T-cell (primary cell): ENCODE measurements at regions not wholly inside any gene's neighbourhood (a gene's known extent, or its start where the extent isn't known, plus 50 kb on each side); places are given as distances from the start of the nearest gene placed in this dataset.

Source experiments
- ATAC-seq, 4 experiments: fragments of 200-7000 bp in 3 of 4; fragments of 150-1000 bp in 1 of 4; cut with Tn5 transposase; replicated peaks in 1 of 4; 1 replicate in 3 of 4; 2 replicates in 1 of 4; pipeline ENCODE4 v1.10.0; 2021; ENCODE audit warnings: moderate library complexity in 3 of 4, mild to moderate bottlenecking in 2 of 4, moderate number of reproducible peaks in 1 of 4
- CTCF ChIA-PET, 2 donors: fragments of 300-600 bp; sonication (Branson Sonifier 250); formaldehyde crosslinking; loops; one replicate each; lab custom pipeline; 2022; ENCODE audit warnings: antibody characterized with exemption in 2 of 2; lab: Charles Lee
- POLR2A ChIA-PET, 2 donors: fragments of 300-600 bp; sonication (Branson Sonifier 250); formaldehyde crosslinking; loops; one replicate each; lab custom pipeline; 2022; ENCODE audit warnings: antibody characterized with exemption in 2 of 2; lab: Charles Lee
- DNase-seq, 35 experiments: peaks; one replicate each; pipeline versions ENCODE4 v3.0.0 to v3.0.0-alpha.2; 2013 to 2023
- H3K27ac ChIP-seq: one replicate; pipeline ENCODE4 v1.5.1; 2013; ENCODE audit warnings: low read length
- H3K27me3 ChIP-seq, 2 experiments: replicated peaks in 1 of 2; 1 replicate in 1 of 2; 2 replicates in 1 of 2; pipeline versions ENCODE4 v1.6.1 to v1.7.0; 2013; ENCODE audit warnings: low read length in 1 of 2, mixed read lengths in 1 of 2; ENCODE audit not compliant: control insufficient read depth in 2 of 2, insufficient read depth in 2 of 2; ENCODE audit errors: extremely low read depth in 1 of 2
- H3K36me3 ChIP-seq, 2 donors: 1 replicate in 1 of 2; 2 replicates in 1 of 2; pipeline versions ENCODE4 v1.6.1 to v1.7.0; 2013; ENCODE audit warnings: low read length in 1 of 2; ENCODE audit not compliant: control insufficient read depth in 2 of 2, insufficient read depth in 1 of 2; ENCODE audit errors: extremely low read depth in 1 of 2
- H3K4me1 ChIP-seq, 2 experiments: 1 replicate in 1 of 2; 2 replicates in 1 of 2; pipeline versions ENCODE4 v1.6.1 to v1.7.0; 2013; ENCODE audit warnings: low read length in 2 of 2, mixed read lengths in 1 of 2; ENCODE audit not compliant: insufficient read depth in 2 of 2, control insufficient read depth in 1 of 2; ENCODE audit errors: extremely low read depth in 1 of 2
- H3K4me3 ChIP-seq, 2 donors: 1 replicate in 1 of 2; 2 replicates in 1 of 2; pipeline versions ENCODE4 v1.5.1 to v1.7.0; 2013; ENCODE audit warnings: mild to moderate bottlenecking in 2 of 2, low read length in 1 of 2, moderate library complexity in 1 of 2; ENCODE audit not compliant: control insufficient read depth in 1 of 2; ENCODE audit errors: extremely low read depth in 1 of 2
- H3K9me3 ChIP-seq: 2 replicates; pipeline ENCODE4 v1.7.0; 2013
- H3K27ac Mint-ChIP-seq, 2 donors: one replicate each; pipeline ENCODE4 v1.8.0; 2020 to 2021; ENCODE audit warnings: mild to moderate bottlenecking in 2 of 2, mixed read lengths in 2 of 2
- H3K27me3 Mint-ChIP-seq, 2 donors: one replicate each; pipeline ENCODE4 v1.8.0; 2021 to 2022; ENCODE audit warnings: mixed read lengths in 2 of 2
- H3K36me3 Mint-ChIP-seq: one replicate; pipeline ENCODE4 v1.8.0; 2021; ENCODE audit warnings: mixed read lengths
- H3K4me1 Mint-ChIP-seq, 3 donors: one replicate each; pipeline ENCODE4 v1.8.0; 2020 to 2022; ENCODE audit warnings: mixed read lengths in 3 of 3, mild to moderate bottlenecking in 1 of 3
- H3K4me3 Mint-ChIP-seq, 3 donors: one replicate each; pipeline ENCODE4 v1.8.0; 2020 to 2022; ENCODE audit warnings: mild to moderate bottlenecking in 3 of 3, mixed read lengths in 3 of 3, moderate library complexity in 3 of 3
- H3K9me3 Mint-ChIP-seq, 3 donors: one replicate each; pipeline ENCODE4 v1.8.0; 2020 to 2022; ENCODE audit warnings: mixed read lengths in 3 of 3
- whole genome bisulfite sequencing: methylation state at CpG from one replicate; pipeline ENCODE4 v1.1.5; 2013; ENCODE audit warnings: missing lambda C conversion rate; ENCODE audit not compliant: insufficient coverage; 5-methylcytosine and 5-hydroxymethylcytosine counted together

- H3K36me3 ChIP-seq = no peaks in the 10 kb centered on the region
- DNase-seq (peak in 8 of 35 experiments; percentile 0 to 22 (median 4)), ATAC-seq (no peak)
- Mint-ChIP-seq H3K27ac (no peak overlapping the region), H3K4me1 (peaks cover 0 to 10% (median 2%) of the 10 kb centered on the region in 3 donors), H3K27me3 (peaks cover 0 to 3% of the 10 kb centered on the region in 2 donors), H3K9me3 (no peaks in the 10 kb centered on the region), H3K4me3 (no peak overlapping the region), H3K36me3 (no peaks in the 10 kb centered on the region)
- no peaks in the 10 kb centered on the region for H3K4me1 ChIP-seq
- H3K27me3 ChIP-seq = no peaks in the 10 kb centered on the region
- no peak overlapping the region for H3K27ac ChIP-seq
- H3K4me3 ChIP-seq = no peak overlapping the region
- WGBS = no CpG with 5 or more reads among the region's 6 CpGs
- no peaks in the 10 kb centered on the region for H3K9me3 ChIP-seq
- POLR2A ChIA-PET = no interaction called here
- CTCF ChIA-PET = no interaction called here
These were observed 442.9 kb upstream of the SGCD start for GRCh38 chr5:155884041-155884440.

- peaks cover 0 to 6% of the 10 kb centered on the region in 2 donors for H3K27me3 Mint-ChIP-seq
- no peaks in the 10 kb centered on the region for H3K4me1 ChIP-seq
- DNase-seq = peak in 1 of 35 experiments; percentile 22
- H3K27me3 ChIP-seq = no peaks in the 10 kb centered on the region
- no peaks in the 10 kb centered on the region for H3K9me3 Mint-ChIP-seq
- POLR2A ChIA-PET = no interaction called here
- no peaks in the 10 kb centered on the region for H3K9me3 ChIP-seq
- no peak overlapping the region for H3K27ac Mint-ChIP-seq
- H3K36me3 Mint-ChIP-seq = no peaks in the 10 kb centered on the region
- no peak overlapping the region for H3K27ac ChIP-seq
- H3K4me1 Mint-ChIP-seq = peaks cover 0 to 10% (median 2%) of the 10 kb centered on the region in 3 donors
- no CpG with 5 or more reads among the region's 1 CpG for WGBS
- no peak overlapping the region for H3K4me3 ChIP-seq
- peak in 1 of 4 experiments; percentile 61 for ATAC-seq
- H3K36me3 ChIP-seq = no peaks in the 10 kb centered on the region
- H3K4me3 Mint-ChIP-seq = no peak overlapping the region
- CTCF ChIA-PET = interaction anchor here in 1 of 2 donors (0.5 to 1.2 kb wide), 2 partner anchors 21 to 117 kb away, joined by 3 read pairs; no protein-coding TSS in a partner anchor
These were observed 441.8 kb upstream of the SGCD start for GRCh38 chr5:155885199-155885598.

DNA sequence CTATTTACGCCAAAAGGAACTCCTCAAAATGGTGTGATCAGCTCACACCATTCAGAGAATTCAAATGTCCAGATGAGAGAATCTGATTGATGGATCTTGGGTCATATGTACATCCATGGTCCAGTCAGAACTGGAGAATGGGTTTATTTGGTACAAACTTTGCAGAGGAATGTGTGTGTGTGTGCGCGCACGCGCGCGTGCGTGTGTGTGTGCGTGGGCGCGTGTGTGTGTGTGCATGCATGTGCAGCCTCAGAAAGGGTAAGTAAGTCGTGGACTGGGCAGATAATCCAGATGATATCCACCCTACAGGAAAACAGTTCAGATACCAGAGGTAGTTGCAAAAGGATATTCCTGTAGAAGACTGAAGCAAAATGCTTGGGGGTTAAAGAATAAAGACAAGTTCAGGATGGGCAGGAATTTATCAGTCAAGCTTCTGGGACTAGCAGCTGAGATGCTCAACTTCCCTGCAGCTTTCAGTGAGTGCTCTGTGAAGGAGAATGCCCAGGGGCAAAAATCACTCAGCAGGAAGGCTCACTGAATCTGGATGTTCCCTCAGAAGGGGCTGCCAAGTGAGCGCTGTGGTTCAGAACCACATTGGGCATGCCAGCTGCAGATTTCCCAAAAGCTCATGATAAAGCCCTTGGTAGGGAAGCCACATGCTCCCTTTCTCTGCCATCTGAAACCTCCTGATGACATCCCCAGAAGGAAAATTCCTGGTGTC lies 440.5 kb upstream of the SGCD start:
- Histone ChIP-seq H3K4me3 (no peak overlapping the region), H3K27ac (no peak overlapping the region), H3K4me1 (no peaks in the 10 kb centered on the region), H3K36me3 (no peaks in the 10 kb centered on the region), H3K9me3 (no peaks in the 10 kb centered on the region), H3K27me3 (no peaks in the 10 kb centered on the region)
- H3K9me3 Mint-ChIP-seq = no peaks in the 10 kb centered on the region
- ChIA-PET POLR2A (no interaction called here), CTCF (no interaction called here)
- H3K27me3 Mint-ChIP-seq = peaks cover 0 to 6% of the 10 kb centered on the region in 2 donors
- DNase-seq = no peak
- WGBS = 90% methylated on average over 8 of the region's 13 CpGs
- H3K36me3 Mint-ChIP-seq = no peaks in the 10 kb centered on the region
- no peak overlapping the region for H3K27ac Mint-ChIP-seq
- ATAC-seq = no peak
- H3K4me3 Mint-ChIP-seq = no peak overlapping the region
- peaks cover 0 to 10% (median 2%) of the 10 kb centered on the region in 3 donors for H3K4me1 Mint-ChIP-seq

DNA sequence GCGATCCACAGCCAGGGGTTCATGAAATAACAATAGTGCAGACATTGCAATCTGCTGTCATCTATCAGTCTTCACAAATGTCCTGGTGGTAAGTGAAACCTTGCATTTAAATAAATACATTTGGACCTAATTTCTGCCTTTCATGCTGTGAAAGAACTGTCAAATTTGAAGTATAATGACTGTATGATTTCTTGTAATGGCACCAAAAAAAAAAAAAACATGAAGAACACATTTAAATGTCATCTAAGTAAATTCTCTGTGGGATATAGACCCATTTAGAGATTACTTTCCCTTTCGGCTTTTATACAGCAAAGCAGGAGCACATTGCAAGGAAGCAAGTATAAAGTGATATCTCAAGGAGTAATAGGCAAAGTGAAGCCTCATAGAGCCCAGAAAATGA lies 431.5 kb upstream of the SGCD start:
- no peaks in the 10 kb centered on the region for H3K36me3 Mint-ChIP-seq
- H3K27ac ChIP-seq = no peak overlapping the region
- H3K36me3 ChIP-seq = no peaks in the 10 kb centered on the region
- ChIA-PET CTCF (no interaction called here), POLR2A (no interaction called here)
- H3K4me1 Mint-ChIP-seq = no peaks in the 10 kb centered on the region
- no peak for ATAC-seq
- no peak for DNase-seq
- H3K4me3 ChIP-seq = no peak overlapping the region
- WGBS = 100% methylated on average over 1 of the region's 2 CpGs
- no peaks in the 10 kb centered on the region for H3K9me3 ChIP-seq
- H3K4me1 ChIP-seq = no peaks in the 10 kb centered on the region
- H3K27ac Mint-ChIP-seq = no peak overlapping the region
- peaks cover 0 to 7% of the 10 kb centered on the region in 2 donors for H3K27me3 Mint-ChIP-seq
- H3K9me3 Mint-ChIP-seq = no peaks in the 10 kb centered on the region
- no peak overlapping the region for H3K4me3 Mint-ChIP-seq
- H3K27me3 ChIP-seq = no peaks in the 10 kb centered on the region

DNA sequence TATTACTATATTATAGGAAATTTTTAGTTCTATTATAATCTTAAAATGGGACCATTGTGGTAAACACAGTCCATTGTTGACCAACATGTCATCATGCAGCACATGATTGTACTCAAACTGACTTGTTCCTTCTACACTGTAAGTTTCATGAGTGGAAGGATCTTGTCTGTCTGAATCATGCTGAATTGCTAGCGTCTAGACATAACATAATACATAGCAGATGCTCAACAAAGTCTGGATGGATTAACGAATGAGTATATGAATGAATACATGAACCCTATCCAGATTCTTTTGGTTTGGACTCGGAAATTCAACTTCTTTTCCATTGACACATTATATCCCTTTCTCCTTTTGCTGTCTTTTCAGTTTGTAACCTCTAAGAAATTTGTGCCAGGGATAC lies 429.2 kb upstream of the SGCD start:
- WGBS = no CpG with 5 or more reads among the region's 3 CpGs
- POLR2A ChIA-PET = no interaction called here
- Mint-ChIP-seq H3K9me3 (no peaks in the 10 kb centered on the region), H3K27ac (no peak overlapping the region), H3K4me3 (no peak overlapping the region), H3K27me3 (peaks cover 0 to 7% of the 10 kb centered on the region in 2 donors), H3K36me3 (no peaks in the 10 kb centered on the region), H3K4me1 (no peaks in the 10 kb centered on the region)
- H3K27me3 ChIP-seq = no peaks in the 10 kb centered on the region
- no peak overlapping the region for H3K27ac ChIP-seq
- ATAC-seq (no peak), DNase-seq (no peak)
- H3K36me3 ChIP-seq = no peaks in the 10 kb centered on the region
- CTCF ChIA-PET = no interaction called here
- H3K4me3 ChIP-seq = no peak overlapping the region
- no peaks in the 10 kb centered on the region for H3K4me1 ChIP-seq
- no peaks in the 10 kb centered on the region for H3K9me3 ChIP-seq

DNA sequence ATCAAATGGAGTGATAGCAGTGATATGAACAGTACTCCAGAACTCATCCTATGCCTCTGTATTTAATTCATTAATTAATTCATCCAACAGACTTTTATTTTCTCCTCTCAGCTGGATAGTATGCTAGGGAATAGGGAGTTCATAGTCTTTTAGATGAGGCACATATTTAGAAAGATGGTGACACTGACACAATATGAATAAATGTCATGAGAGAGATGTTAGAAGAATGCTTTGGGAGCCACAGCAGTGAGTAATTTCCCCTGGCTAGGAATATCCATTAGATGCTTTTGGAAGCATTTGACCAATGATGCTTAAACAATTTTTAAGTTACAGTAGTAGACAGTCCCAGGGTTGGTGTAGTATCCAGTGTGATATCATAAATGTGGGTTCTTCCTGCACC lies 428.7 kb upstream of the SGCD start:
- Histone ChIP-seq H3K4me3 (no peak overlapping the region), H3K4me1 (no peaks in the 10 kb centered on the region), H3K36me3 (no peaks in the 10 kb centered on the region), H3K27ac (no peak overlapping the region), H3K9me3 (no peaks in the 10 kb centered on the region), H3K27me3 (no peaks in the 10 kb centered on the region)
- DNase-seq = no peak
- H3K27ac Mint-ChIP-seq = no peak overlapping the region
- H3K36me3 Mint-ChIP-seq = no peaks in the 10 kb centered on the region
- no peaks in the 10 kb centered on the region for H3K4me1 Mint-ChIP-seq
- no peaks in the 10 kb centered on the region for H3K9me3 Mint-ChIP-seq
- ATAC-seq = no peak
- ChIA-PET CTCF (interaction anchor here in 1 of 2 donors (0.6 kb wide), 1 partner anchor 573 kb away, joined by 3 read pairs; no protein-coding TSS in a partner anchor), POLR2A (no interaction called here)
- no peak overlapping the region for H3K4me3 Mint-ChIP-seq
- peaks cover 0 to 7% of the 10 kb centered on the region in 2 donors for H3K27me3 Mint-ChIP-seq
